ENCODE measurements at regions not wholly inside any gene's neighbourhood (a gene's known extent, or its start where the extent isn't known, plus 50 kb on each side); places are given as distances from the start of the nearest gene placed in this dataset.

DNA sequence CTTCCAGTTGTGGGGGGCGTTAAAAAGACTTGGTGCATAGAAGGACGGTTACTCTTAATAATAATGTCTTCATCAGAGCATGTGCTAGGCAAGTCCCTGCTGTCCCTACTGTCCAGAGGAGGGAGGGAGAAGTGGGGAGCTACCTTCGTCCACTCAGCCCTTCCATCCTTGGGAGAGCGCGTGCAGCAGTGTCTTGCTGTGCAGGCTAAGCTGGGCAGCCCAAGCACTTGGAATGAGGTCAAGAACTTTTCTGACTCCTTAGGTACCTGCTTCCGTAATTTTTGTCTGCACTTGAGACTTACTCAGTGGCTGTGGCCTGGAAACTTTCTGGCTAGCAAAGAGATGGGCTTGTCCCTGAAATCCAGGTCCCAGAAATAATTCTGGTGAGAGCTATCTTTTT is 265.9 kb upstream of the SORCS1 start:
- no peak overlapping the region for H3K4me3 ChIP-seq (replicated peaks in 1 of 2; ENCODE audit: low read depth in 1 of 2, low read length in 2 of 2)
- POLR2A ChIA-PET: no interaction called here
- peaks cover 43 to 51% of the 10 kb centered on the region in 2 experiments; a peak in 3 of 4 replicates for H3K9me3 ChIP-seq (ENCODE audit: control insufficient read depth in 1 of 2, insufficient read depth in 1 of 2, low read depth in 1 of 2, low read length in 2 of 2)
- H4K20me1 ChIP-seq (ENCODE audit: insufficient read depth): no peaks in the 10 kb centered on the region
- no TSS peak for BruUV-seq (replicated peaks)
- no peaks in the 10 kb centered on the region for H3K79me2 ChIP-seq (ENCODE audit: insufficient read depth, low read length)
- H3K27ac ChIP-seq (ENCODE audit: low read depth, low read length): no peak overlapping the region
- H3K9me2 ChIP-seq (ENCODE audit: insufficient read depth): no peaks in the 10 kb centered on the region
- H3K4me2 ChIP-seq (ENCODE audit: low read length): no peak overlapping the region
- CTCF ChIA-PET: no interaction called here
- no peaks in the 10 kb centered on the region for H3K36me3 ChIP-seq (ENCODE audit: control insufficient read depth in 1 of 2, insufficient read depth in 2 of 2, low read length in 2 of 2)
- no peak overlapping the region for H3K9ac ChIP-seq (ENCODE audit: low read length)
- RAD21 ChIA-PET (ENCODE audit: low non-redundant PET in 1 of 2, low total read pairs in 2 of 2, uncharacterized antibody in 2 of 2, unreplicated experiment in 2 of 2): no interaction called here
- DNase-seq (ENCODE audit: low read depth, low spot score) (no peak), ATAC-seq (no peak)
- no peaks in the 10 kb centered on the region for H3K4me1 ChIP-seq (ENCODE audit: control insufficient read depth in 1 of 2, insufficient read depth in 2 of 2, low read length in 2 of 2)
- intact Hi-C loops (cut with micrococcal nuclease): no loop called here
- no peak for TF ChIP-seq EZH2 (IDR thresholded peaks at IDR 0.05)
- TF ChIP-seq RAD21 (IDR thresholded peaks at IDR 0.05; ENCODE audit: low read depth): no peak
- TF ChIP-seq, protein P1, sequence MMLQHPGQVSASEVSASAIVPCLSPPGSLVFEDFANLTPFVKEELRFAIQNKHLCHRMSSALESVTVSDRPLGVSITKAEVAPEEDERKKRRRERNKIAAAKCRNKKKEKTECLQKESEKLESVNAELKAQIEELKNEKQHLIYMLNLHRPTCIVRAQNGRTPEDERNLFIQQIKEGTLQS (IDR thresholded peaks at IDR 0.05): no peak
- TF ChIP-seq SIN3A (IDR thresholded peaks at IDR 0.05; ENCODE audit: low read depth): no peak
- TF ChIP-seq, protein P2, sequence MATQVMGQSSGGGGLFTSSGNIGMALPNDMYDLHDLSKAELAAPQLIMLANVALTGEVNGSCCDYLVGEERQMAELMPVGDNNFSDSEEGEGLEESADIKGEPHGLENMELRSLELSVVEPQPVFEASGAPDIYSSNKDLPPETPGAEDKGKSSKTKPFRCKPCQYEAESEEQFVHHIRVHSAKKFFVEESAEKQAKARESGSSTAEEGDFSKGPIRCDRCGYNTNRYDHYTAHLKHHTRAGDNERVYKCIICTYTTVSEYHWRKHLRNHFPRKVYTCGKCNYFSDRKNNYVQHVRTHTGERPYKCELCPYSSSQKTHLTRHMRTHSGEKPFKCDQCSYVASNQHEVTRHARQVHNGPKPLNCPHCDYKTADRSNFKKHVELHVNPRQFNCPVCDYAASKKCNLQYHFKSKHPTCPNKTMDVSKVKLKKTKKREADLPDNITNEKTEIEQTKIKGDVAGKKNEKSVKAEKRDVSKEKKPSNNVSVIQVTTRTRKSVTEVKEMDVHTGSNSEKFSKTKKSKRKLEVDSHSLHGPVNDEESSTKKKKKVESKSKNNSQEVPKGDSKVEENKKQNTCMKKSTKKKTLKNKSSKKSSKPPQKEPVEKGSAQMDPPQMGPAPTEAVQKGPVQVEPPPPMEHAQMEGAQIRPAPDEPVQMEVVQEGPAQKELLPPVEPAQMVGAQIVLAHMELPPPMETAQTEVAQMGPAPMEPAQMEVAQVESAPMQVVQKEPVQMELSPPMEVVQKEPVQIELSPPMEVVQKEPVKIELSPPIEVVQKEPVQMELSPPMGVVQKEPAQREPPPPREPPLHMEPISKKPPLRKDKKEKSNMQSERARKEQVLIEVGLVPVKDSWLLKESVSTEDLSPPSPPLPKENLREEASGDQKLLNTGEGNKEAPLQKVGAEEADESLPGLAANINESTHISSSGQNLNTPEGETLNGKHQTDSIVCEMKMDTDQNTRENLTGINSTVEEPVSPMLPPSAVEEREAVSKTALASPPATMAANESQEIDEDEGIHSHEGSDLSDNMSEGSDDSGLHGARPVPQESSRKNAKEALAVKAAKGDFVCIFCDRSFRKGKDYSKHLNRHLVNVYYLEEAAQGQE (IDR thresholded peaks at IDR 0.05; ENCODE audit: low read depth): no peak
- no peak for TF ChIP-seq ELF1 (IDR thresholded peaks at IDR 0.05; ENCODE audit: borderline replicate concordance, low read depth)
- no peak for TF ChIP-seq ZNF274 (IDR thresholded peaks at IDR 0.05; ENCODE audit: low read depth, low read length)
- TF ChIP-seq, protein P3, sequence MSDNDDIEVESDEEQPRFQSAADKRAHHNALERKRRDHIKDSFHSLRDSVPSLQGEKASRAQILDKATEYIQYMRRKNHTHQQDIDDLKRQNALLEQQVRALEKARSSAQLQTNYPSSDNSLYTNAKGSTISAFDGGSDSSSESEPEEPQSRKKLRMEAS (IDR thresholded peaks at IDR 0.05): no peak
- no peak for TF ChIP-seq SP1 (IDR thresholded peaks at IDR 0.05; ENCODE audit: low read depth)
- TF ChIP-seq CEBPB (IDR thresholded peaks at IDR 0.05; ENCODE audit: low read depth): no peak
- TF ChIP-seq ZFX (IDR thresholded peaks at IDR 0.05): no peak
- TF ChIP-seq TCF7L2 (IDR thresholded peaks at IDR 0.05; ENCODE audit: borderline replicate concordance, extremely low read depth, insufficient read depth, insufficient read length): no peak
- no peak overlapping the region for H2AFZ ChIP-seq (ENCODE audit: low read depth, low read length, poor library complexity, severe bottlenecking)
- no peaks in the 10 kb centered on the region for H3K27me3 ChIP-seq (ENCODE audit: insufficient read depth, low read length)

All from HCT116 (cell line).